Endothelial cell of umbilical vein (primary cell): ENCODE measurements at regions not wholly inside any gene's neighbourhood (a gene's known extent, or its start where the extent isn't known, plus 50 kb on each side); places are given as distances from the start of the nearest gene placed in this dataset.

ENCODE experiments used
- CTCF ChIP-seq, 2 donors: IDR thresholded peaks; 1 replicate in 1 of 2; 2 replicates in 1 of 2; pipeline ENCODE4 v1.5.1; 2011; ENCODE audit warnings: low read length in 2 of 2, mild to moderate bottlenecking in 2 of 2, moderate library complexity in 2 of 2, control low read depth in 1 of 2, inconsistent platforms in 1 of 2, low read depth in 1 of 2; ENCODE audit not compliant: insufficient read depth in 1 of 2; ENCODE audit errors: extremely low read depth in 1 of 2
- EZH2 ChIP-seq: IDR thresholded peaks from 2 replicates; pipeline ENCODE4 v1.6.1; 2012; ENCODE audit warnings: borderline replicate concordance, low read depth, mild to moderate bottlenecking, moderate library complexity, low read length, inconsistent platforms; ENCODE audit not compliant: severe bottlenecking
- MAX ChIP-seq: IDR thresholded peaks from 2 replicates; pipeline ENCODE4 v1.6.1; 2011; ENCODE audit not compliant: insufficient read depth, insufficient read length
- MYC ChIP-seq: IDR thresholded peaks from one replicate; pipeline ENCODE4 v1.6.1; 2011; ENCODE audit warnings: mild to moderate bottlenecking, low read depth, low read length

- TF ChIP-seq CTCF (IDR thresholded peaks at IDR 0.05; ENCODE audit: extremely low read depth in 1 of 2, insufficient read depth in 1 of 2, low read depth in 1 of 2, low read length in 2 of 2) (no peak), MAX (no peak), MYC (no peak), EZH2 (no peak)
Observed at GRCh38 chr18:22271030-22271429, 101.6 kb downstream of the GATA6 start.
